PFSK-1 (cell line): ENCODE measurements at regions not wholly inside any gene's neighbourhood (a gene's known extent, or its start where the extent isn't known, plus 50 kb on each side); places are given as distances from the start of the nearest gene placed in this dataset.

Experiments
- POLR2AphosphoS5 ChIP-seq: IDR thresholded peaks from 2 replicates; pipeline ENCODE4 v1.6.1; 2012; ENCODE audit warnings: low read depth, mild to moderate bottlenecking, control low read depth, low read length, moderate library complexity
- SIN3A ChIP-seq: IDR thresholded peaks from 2 replicates; pipeline ENCODE4 v1.6.1; 2012; ENCODE audit warnings: mild to moderate bottlenecking, low read length, moderate library complexity, borderline replicate concordance; ENCODE audit not compliant: insufficient read depth

GRCh38 chr1:244998717-244999346 is 134.5 kb upstream of the HNRNPU start:
- TF ChIP-seq POLR2AphosphoS5 (no peak), SIN3A (no peak)
